ENCODE measurements at regions not wholly inside any gene's neighbourhood (a gene's known extent, or its start where the extent isn't known, plus 50 kb on each side); places are given as distances from the start of the nearest gene placed in this dataset.

DNA sequence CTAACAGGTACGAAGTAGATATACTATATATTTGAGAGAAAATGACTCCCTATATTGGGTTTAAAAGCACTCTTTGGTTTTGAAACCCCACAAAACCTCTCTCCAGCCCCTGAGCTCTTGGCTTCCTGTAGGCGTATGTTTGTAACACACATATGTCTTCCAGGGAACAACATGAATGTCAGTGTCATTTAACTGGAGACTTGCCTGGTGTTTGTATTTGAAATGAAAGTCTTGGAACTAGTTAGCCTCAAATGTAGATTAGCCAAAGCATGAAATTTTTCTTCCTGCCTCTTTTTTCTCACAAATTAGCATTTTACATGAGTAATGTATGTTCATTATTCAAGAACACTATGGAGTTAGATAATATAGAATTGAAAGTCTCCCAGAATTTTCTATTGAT lies 411.8 kb upstream of the ASIC2 start:
- no peak for TF ChIP-seq EGR1 (IDR thresholded peaks at IDR 0.05)
- no peak for TF ChIP-seq FOXM1 (IDR thresholded peaks at IDR 0.05; ENCODE audit: borderline replicate concordance, low read depth)
- TF ChIP-seq RAD21 (IDR thresholded peaks at IDR 0.05; ENCODE audit: low read depth): no peak

All from Ishikawa (cell line).